ENCODE measurements at regions not wholly inside any gene's neighbourhood (a gene's known extent, or its start where the extent isn't known, plus 50 kb on each side); places are given as distances from the start of the nearest gene placed in this dataset.
"Not testable (repeated sequence)": the region's sequence is repeated elsewhere in the genome, so short reads cannot be mapped to it uniquely, and the experiment has no call there.

- H3K9me3 ChIP-seq: no peaks in the 10 kb centered on the region; the same call in 1 of the 2 replicates
- no peak for DNase-seq
- TF ChIP-seq CTCF (IDR thresholded peaks at IDR 0.05; ENCODE audit: low read depth, low read length): no peak
Observed at GRCh38 chr3:177451864-177452830, 254.9 kb upstream of the TBL1XR1 start.

GRCh38 chr3:177452831-177453450 is 255.7 kb upstream of the TBL1XR1 start:
- no peak overlapping the region for H3K4me3 ChIP-seq (ENCODE audit: low read depth, low read length)
- H3K4me1 ChIP-seq: peaks cover 4% of the 10 kb centered on the region
- DNase-seq: no peak
- H3K36me3 ChIP-seq: no peaks in the 10 kb centered on the region
- no peak for TF ChIP-seq CTCF (IDR thresholded peaks at IDR 0.05; ENCODE audit: low read depth, low read length)
- no peaks in the 10 kb centered on the region for H3K27me3 ChIP-seq
- H3K9me3 ChIP-seq: no peaks in the 10 kb centered on the region; the same call in 1 of the 2 replicates

More at GRCh38 chr3:177451864-177452830, 254.9 kb upstream of the TBL1XR1 start:
- H3K27me3 ChIP-seq: no peaks in the 10 kb centered on the region
- peaks cover 4% of the 10 kb centered on the region for H3K4me1 ChIP-seq
- H3K4me3 ChIP-seq (ENCODE audit: low read depth, low read length): no peak overlapping the region
- no peaks in the 10 kb centered on the region for H3K36me3 ChIP-seq

- TF ChIP-seq CTCF (IDR thresholded peaks at IDR 0.05; ENCODE audit: low read depth, low read length): no peak
- Histone ChIP-seq H3K36me3 (no peaks in the 10 kb centered on the region), H3K4me1 (peaks cover 4% of the 10 kb centered on the region), H3K9me3 (no peaks in the 10 kb centered on the region; the same call in 1 of the 2 replicates), H3K4me3 (ENCODE audit: low read depth, low read length) (no peak overlapping the region), H3K27me3 (no peaks in the 10 kb centered on the region)
- no peak for DNase-seq
Observed at GRCh38 chr3:177453451-177453844, 256.2 kb upstream of the TBL1XR1 start.

- H3K27me3 ChIP-seq; H3K36me3 ChIP-seq; DNase-seq; H3K9me3 ChIP-seq; H3K4me1 ChIP-seq; H3K4me3 ChIP-seq (ENCODE audit: low read depth, low read length): not testable (repeated sequence)
Observed at GRCh38 chr3:177457204-177457603, 259.9 kb upstream of the TBL1XR1 start.

- Histone ChIP-seq H3K9me3 (no peaks in the 10 kb centered on the region; the same call in 1 of the 2 replicates), H3K4me3 (ENCODE audit: low read depth, low read length) (no peak overlapping the region), H3K36me3 (no peaks in the 10 kb centered on the region), H3K4me1 (no peaks in the 10 kb centered on the region), H3K27me3 (no peaks in the 10 kb centered on the region)
- no peak for TF ChIP-seq CTCF (IDR thresholded peaks at IDR 0.05; ENCODE audit: low read depth, low read length)
- DNase-seq: no peak
Observed at GRCh38 chr3:177459401-177459800, 262.1 kb upstream of the TBL1XR1 start.

- DNase-seq: no peak
- TF ChIP-seq CTCF (IDR thresholded peaks at IDR 0.05; ENCODE audit: low read depth, low read length): no peak
- Histone ChIP-seq H3K4me1 (no peaks in the 10 kb centered on the region), H3K9me3 (no peaks in the 10 kb centered on the region), H3K27me3 (no peaks in the 10 kb centered on the region), H3K36me3 (no peaks in the 10 kb centered on the region), H3K4me3 (ENCODE audit: low read depth, low read length) (no peak overlapping the region)
Observed at GRCh38 chr3:177460047-177460446, 262.8 kb upstream of the TBL1XR1 start.

All from BE2C (cell line).